HEK293 (cell line): ENCODE measurements at regions not wholly inside any gene's neighbourhood (a gene's known extent, or its start where the extent isn't known, plus 50 kb on each side); places are given as distances from the start of the nearest gene placed in this dataset.

Experiments used
- CTCF ChIA-PET: fragments of 350-600 bp; formaldehyde crosslinking; extraction: SDS; loops from one replicate; lab custom pipeline; 2021; ENCODE audit warnings: antibody characterized with exemption; lab: Yijun Ruan, JAX
- POLR2A ChIA-PET: fragments of 300-600 bp; formaldehyde crosslinking; extraction: SDS; loops from one replicate; lab custom pipeline; 2020; ENCODE audit warnings: antibody characterized with exemption, inconsistent platforms; lab: Yijun Ruan, JAX
- H3K27ac ChIP-seq: fragments of 200-500 bp; sonication (Bioruptor generic); 2 replicates; pipeline ENCODE4 v1.5.1; 2014; ENCODE audit warnings: low read depth, low read length, control low read depth, inconsistent platforms; ENCODE audit errors: extremely low read depth
- H3K36me3 ChIP-seq, 2 experiments: fragments of 200-500 bp in 1 of 2; sonication (Bioruptor generic) in 1 of 2; 1 replicate in 1 of 2; 2 replicates in 1 of 2; pipeline ENCODE4 v1.5.1; 2014 to 2017; ENCODE audit warnings: inconsistent platforms in 2 of 2, low read length in 2 of 2; ENCODE audit not compliant: control insufficient read depth in 2 of 2, insufficient read depth in 1 of 2
- H3K4me1 ChIP-seq: fragments of 200-500 bp; sonication (Bioruptor generic); 2 replicates; pipeline ENCODE4 v1.5.1; 2014; ENCODE audit warnings: mild to moderate bottlenecking, low read length, inconsistent platforms; ENCODE audit not compliant: control insufficient read depth, insufficient read depth
- H3K4me3 ChIP-seq: 2 replicates; pipeline ENCODE4 v1.5.1; 2011; ENCODE audit warnings: low read depth, mild to moderate bottlenecking, control low read depth, low read length, moderate library complexity
- H3K9me3 ChIP-seq: fragments of 200-500 bp; sonication (Bioruptor generic); 2 replicates; pipeline ENCODE4 v1.5.1; 2014; ENCODE audit warnings: low read depth, low read length, inconsistent platforms; ENCODE audit not compliant: control insufficient read depth, insufficient read depth
- KLF10 ChIP-seq: fragments of 450-650 bp; IDR thresholded peaks from 2 replicates; pipeline ENCODE4 v1.5.1; 2018; ENCODE audit warnings: missing biosample characterization, mild to moderate bottlenecking, missing genetic modification characterization
- MEIS1 ChIP-seq: sonication (generic); formaldehyde crosslinking; IDR thresholded peaks from 2 replicates; pipeline ENCODE4 v1.8.1; 2022; ENCODE audit warnings: missing genetic modification reagents, mild to moderate bottlenecking, borderline replicate concordance
- PRDM1 ChIP-seq: fragments of 450-650 bp; formaldehyde crosslinking; IDR thresholded peaks from 2 replicates; pipeline ENCODE4; 2016; ENCODE audit warnings: missing biosample characterization, missing genetic modification characterization
- SCRT1 ChIP-seq: fragments of 450-650 bp; formaldehyde crosslinking; IDR thresholded peaks from 2 replicates; pipeline ENCODE4 v1.5.1; 2016; ENCODE audit warnings: missing biosample characterization, missing genetic modification characterization, borderline replicate concordance
- ZFP69B ChIP-seq: fragments of 450-650 bp; formaldehyde crosslinking; IDR thresholded peaks from 2 replicates; pipeline ENCODE4 v1.5.1; 2016; ENCODE audit warnings: missing biosample characterization, missing genetic modification characterization
- ZNF133 ChIP-seq: fragments of 450-650 bp; formaldehyde crosslinking; IDR thresholded peaks from 2 replicates; pipeline ENCODE4 v1.5.1; 2016; ENCODE audit warnings: missing biosample characterization, missing genetic modification characterization
- ZNF16 ChIP-seq: fragments of 450-650 bp; formaldehyde crosslinking; IDR thresholded peaks from 2 replicates; pipeline ENCODE4 v1.5.1; 2016; ENCODE audit warnings: low read depth, missing biosample characterization, missing genetic modification characterization
- ZNF221 ChIP-seq: fragments of 450-650 bp; formaldehyde crosslinking; IDR thresholded peaks from 2 replicates; pipeline ENCODE4 v1.5.1; 2017; ENCODE audit warnings: missing biosample characterization, missing genetic modification characterization, borderline replicate concordance
- ZNF394 ChIP-seq: fragments of 450-650 bp; formaldehyde crosslinking; IDR thresholded peaks from 2 replicates; pipeline ENCODE4 v1.5.1; 2016; ENCODE audit warnings: missing biosample characterization, missing genetic modification characterization, mild to moderate bottlenecking, moderate library complexity, borderline replicate concordance
- ZNF510 ChIP-seq: fragments of 450-650 bp; formaldehyde crosslinking; IDR thresholded peaks from 2 replicates; pipeline ENCODE4 v1.5.1; 2018; ENCODE audit warnings: mild to moderate bottlenecking, missing genetic modification characterization, missing biosample characterization; ENCODE audit not compliant: insufficient replicate concordance
- ZNF558 ChIP-seq: fragments of 450-650 bp; formaldehyde crosslinking; IDR thresholded peaks from 2 replicates; pipeline ENCODE4 v1.5.1; 2016; ENCODE audit warnings: missing biosample characterization, missing genetic modification characterization
- ZNF629 ChIP-seq: fragments of 450-650 bp; formaldehyde crosslinking; IDR thresholded peaks from 2 replicates; pipeline ENCODE4 v1.5.1; 2017; ENCODE audit warnings: missing biosample characterization, missing genetic modification characterization
- ZNF768 ChIP-seq: fragments of 450-650 bp; formaldehyde crosslinking; IDR thresholded peaks from 2 replicates; pipeline ENCODE4 v1.5.1; 2018; ENCODE audit warnings: missing biosample characterization, mild to moderate bottlenecking, missing genetic modification characterization
- ZNF830 ChIP-seq: fragments of 450-650 bp; IDR thresholded peaks from 2 replicates; pipeline ENCODE4 v1.5.0; 2018; ENCODE audit warnings: missing biosample characterization, missing genetic modification characterization, low read depth, mild to moderate bottlenecking, moderate library complexity
- TF ChIP-seq, protein P1 (sequence below): fragments of 450-650 bp; formaldehyde crosslinking; IDR thresholded peaks from 2 replicates; pipeline ENCODE4 v1.5.1; 2016; ENCODE audit warnings: missing biosample characterization, missing genetic modification characterization
- TF ChIP-seq, protein P2 (sequence below): fragments of 450-650 bp; formaldehyde crosslinking; IDR thresholded peaks from 2 replicates; pipeline ENCODE4 v1.5.1; 2017; ENCODE audit warnings: missing biosample characterization, missing genetic modification characterization
- TF ChIP-seq, protein P3 (sequence below): fragments of 450-650 bp; formaldehyde crosslinking; IDR thresholded peaks from 2 replicates; pipeline ENCODE4 v1.5.1; 2016; ENCODE audit warnings: missing biosample characterization, missing genetic modification characterization

DNA sequence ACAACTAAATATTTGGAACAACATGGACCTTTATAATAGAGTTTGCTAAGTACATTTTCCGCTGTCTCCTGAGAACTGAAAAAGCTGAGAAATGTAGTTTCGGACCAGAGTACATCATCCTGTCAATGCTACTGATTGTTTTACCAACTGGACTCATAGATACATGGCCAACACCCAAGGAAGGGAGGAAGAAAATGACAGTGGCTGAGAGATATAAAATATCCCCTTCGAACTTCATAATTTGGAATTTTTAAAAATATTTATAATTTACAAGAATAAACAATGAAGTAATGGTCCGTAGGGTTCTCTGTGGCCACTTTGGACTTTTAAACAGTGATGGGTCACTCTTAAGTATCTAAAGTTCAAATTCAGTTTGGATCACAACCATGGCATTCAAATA, 1042.7 kb downstream of the MCTP2 start:
- Histone ChIP-seq H3K4me3 (no peak overlapping the region), H3K9me3 (no peaks in the 10 kb centered on the region), H3K4me1 (no peaks in the 10 kb centered on the region; the same call in 1 of the 2 replicates), H3K36me3 (no peaks in the 10 kb centered on the region), H3K27ac (no peak overlapping the region)
- ChIA-PET POLR2A (no interaction called here), CTCF (interaction anchor here (0.7 to 2.0 kb wide), 3 partner anchors 12 to 372 kb away, joined by 3 to 6 read pairs (median 4); no protein-coding TSS in a partner anchor)
- TF ChIP-seq ZNF394 (tag by site-specific recombination) (no peak), ZNF133 (tag by site-specific recombination) (no peak), ZNF16 (tag by site-specific recombination) (no peak), ZNF558 (no peak), ZNF510 (tag by site-specific recombination) (no peak), ZNF830 (tag by site-specific recombination) (no peak), ZNF221 (tag by site-specific recombination) (no peak), PRDM1 (tag by site-specific recombination) (no peak), ZNF629 (tag by site-specific recombination) (no peak), ZNF768 (tag by site-specific recombination) (no peak), ZFP69B (no peak)
- TF ChIP-seq, protein P1, sequence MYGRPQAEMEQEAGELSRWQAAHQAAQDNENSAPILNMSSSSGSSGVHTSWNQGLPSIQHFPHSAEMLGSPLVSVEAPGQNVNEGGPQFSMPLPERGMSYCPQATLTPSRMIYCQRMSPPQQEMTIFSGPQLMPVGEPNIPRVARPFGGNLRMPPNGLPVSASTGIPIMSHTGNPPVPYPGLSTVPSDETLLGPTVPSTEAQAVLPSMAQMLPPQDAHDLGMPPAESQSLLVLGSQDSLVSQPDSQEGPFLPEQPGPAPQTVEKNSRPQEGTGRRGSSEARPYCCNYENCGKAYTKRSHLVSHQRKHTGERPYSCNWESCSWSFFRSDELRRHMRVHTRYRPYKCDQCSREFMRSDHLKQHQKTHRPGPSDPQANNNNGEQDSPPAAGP (tag by site-specific recombination), result no peak
- TF ChIP-seq, protein P2, sequence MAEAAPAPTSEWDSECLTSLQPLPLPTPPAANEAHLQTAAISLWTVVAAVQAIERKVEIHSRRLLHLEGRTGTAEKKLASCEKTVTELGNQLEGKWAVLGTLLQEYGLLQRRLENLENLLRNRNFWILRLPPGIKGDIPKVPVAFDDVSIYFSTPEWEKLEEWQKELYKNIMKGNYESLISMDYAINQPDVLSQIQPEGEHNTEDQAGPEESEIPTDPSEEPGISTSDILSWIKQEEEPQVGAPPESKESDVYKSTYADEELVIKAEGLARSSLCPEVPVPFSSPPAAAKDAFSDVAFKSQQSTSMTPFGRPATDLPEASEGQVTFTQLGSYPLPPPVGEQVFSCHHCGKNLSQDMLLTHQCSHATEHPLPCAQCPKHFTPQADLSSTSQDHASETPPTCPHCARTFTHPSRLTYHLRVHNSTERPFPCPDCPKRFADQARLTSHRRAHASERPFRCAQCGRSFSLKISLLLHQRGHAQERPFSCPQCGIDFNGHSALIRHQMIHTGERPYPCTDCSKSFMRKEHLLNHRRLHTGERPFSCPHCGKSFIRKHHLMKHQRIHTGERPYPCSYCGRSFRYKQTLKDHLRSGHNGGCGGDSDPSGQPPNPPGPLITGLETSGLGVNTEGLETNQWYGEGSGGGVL (tag by site-specific recombination), result no peak

- no peaks in the 10 kb centered on the region for H3K9me3 ChIP-seq
- H3K4me1 ChIP-seq, result no peaks in the 10 kb centered on the region; the same call in 1 of the 2 replicates
- ChIA-PET POLR2A (no interaction called here), CTCF (interaction anchor here (0.6 kb wide), 1 partner anchor 17 kb away, joined by 3 read pairs; no protein-coding TSS in a partner anchor)
- H3K36me3 ChIP-seq, result no peaks in the 10 kb centered on the region
- no peak overlapping the region for H3K4me3 ChIP-seq
- TF ChIP-seq KLF10 (no peak), SCRT1 (no peak), MEIS1 (CRISPR knock-in tag) (no peak)
- no peak overlapping the region for H3K27ac ChIP-seq
These were observed 1045.9 kb downstream of the MCTP2 start for GRCh38 chr15:95277266-95277665.

GRCh38 chr15:95278532-95279245, 1047.3 kb downstream of the MCTP2 start:
- CTCF ChIA-PET, result interaction anchor here (0.6 to 7.2 kb wide), 3 partner anchors 9 to 148 kb away, joined by 3 to 44 read pairs (median 8); no protein-coding TSS in a partner anchor
- POLR2A ChIA-PET, result no interaction called here
- Histone ChIP-seq H3K4me3 (no peak overlapping the region), H3K36me3 (no peaks in the 10 kb centered on the region), H3K4me1 (no peaks in the 10 kb centered on the region; the same call in 1 of the 2 replicates), H3K9me3 (no peaks in the 10 kb centered on the region), H3K27ac (no peak overlapping the region)
- TF ChIP-seq, protein P3, sequence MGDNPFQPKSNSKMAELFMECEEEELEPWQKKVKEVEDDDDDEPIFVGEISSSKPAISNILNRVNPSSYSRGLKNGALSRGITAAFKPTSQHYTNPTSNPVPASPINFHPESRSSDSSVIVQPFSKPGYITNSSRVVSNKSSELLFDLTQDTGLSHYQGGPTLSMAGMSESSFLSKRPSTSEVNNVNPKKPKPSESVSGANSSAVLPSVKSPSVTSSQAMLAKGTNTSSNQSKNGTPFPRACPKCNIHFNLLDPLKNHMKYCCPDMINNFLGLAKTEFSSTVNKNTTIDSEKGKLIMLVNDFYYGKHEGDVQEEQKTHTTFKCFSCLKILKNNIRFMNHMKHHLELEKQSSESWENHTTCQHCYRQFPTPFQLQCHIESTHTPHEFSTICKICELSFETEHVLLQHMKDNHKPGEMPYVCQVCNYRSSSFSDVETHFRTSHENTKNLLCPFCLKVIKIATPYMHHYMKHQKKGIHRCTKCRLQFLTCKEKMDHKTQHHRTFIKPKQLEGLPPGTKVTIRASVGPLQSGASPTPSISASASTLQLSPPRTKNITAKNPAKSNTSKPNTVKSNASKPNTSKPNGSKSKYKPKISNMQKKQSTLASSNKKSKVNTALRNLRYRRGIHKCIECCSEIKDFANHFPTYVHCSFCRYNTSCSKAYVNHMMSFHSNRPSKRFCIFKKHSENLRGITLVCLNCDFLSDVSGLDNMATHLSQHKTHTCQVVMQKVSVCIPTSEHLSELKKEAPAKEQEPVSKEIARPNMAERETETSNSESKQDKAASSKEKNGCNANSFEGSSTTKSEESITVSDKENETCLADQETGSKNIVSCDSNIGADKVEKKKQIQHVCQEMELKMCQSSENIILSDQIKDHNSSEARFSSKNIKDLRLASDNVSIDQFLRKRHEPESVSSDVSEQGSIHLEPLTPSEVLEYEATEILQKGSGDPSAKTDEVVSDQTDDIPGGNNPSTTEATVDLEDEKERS (tag by site-specific recombination), result no peak
